ENCODE measurements at regions not wholly inside any gene's neighbourhood (a gene's known extent, or its start where the extent isn't known, plus 50 kb on each side); places are given as distances from the start of the nearest gene placed in this dataset.

DNA sequence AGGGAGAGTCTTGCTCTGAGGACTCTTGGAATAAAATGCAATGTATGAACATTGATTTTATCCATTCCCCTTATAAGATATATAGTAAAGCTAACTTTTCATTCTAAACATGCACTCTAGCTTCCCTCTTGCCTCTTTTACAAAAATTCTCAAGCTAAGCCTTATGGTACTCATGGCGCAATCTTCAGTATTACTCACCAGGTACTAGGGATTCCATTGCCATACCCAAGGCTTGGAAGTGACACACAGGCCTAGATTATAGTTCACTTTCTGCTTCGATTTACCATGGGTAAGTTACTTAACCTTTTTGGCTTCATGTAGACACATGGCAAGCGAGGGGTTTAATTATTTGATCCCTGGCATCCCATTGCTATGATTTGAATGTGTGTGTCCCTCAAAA lies 331.5 kb downstream of the LRIG3 start:
- Histone ChIP-seq H2AFZ (ENCODE audit: low read depth) (no peak overlapping the region), H3K27me3 (ENCODE audit: insufficient read depth) (peaks cover 2% of the 10 kb centered on the region; the same call in 1 of the 2 replicates), H3K9me3 (no peaks in the 10 kb centered on the region), H3K4me2 (no peak overlapping the region), H3K36me3 (replicated peaks in 1 of 2; ENCODE audit: control insufficient read depth in 1 of 2, insufficient read depth in 2 of 2, low read length in 1 of 2) (no peaks in the 10 kb centered on the region), H3K27ac (ENCODE audit: low read depth in 2 of 2, low read length in 1 of 2) (no peak overlapping the region), H4K20me1 (ENCODE audit: insufficient read depth) (no peaks in the 10 kb centered on the region), H3F3A (replicated peaks; ENCODE audit: insufficient read depth) (no peaks in the 10 kb centered on the region), H3K79me2 (ENCODE audit: insufficient read depth) (no peaks in the 10 kb centered on the region), H3K9me2 (no peaks in the 10 kb centered on the region), H3K4me3 (ENCODE audit: low read depth in 2 of 2, low read length in 1 of 2) (no peak overlapping the region), H3K4me1 (ENCODE audit: control insufficient read depth in 1 of 2, insufficient read depth in 2 of 2, low read depth in 1 of 2, low read length in 1 of 2) (no peaks in the 10 kb centered on the region), H3K9ac (no peak overlapping the region)
- no peak for DNase-seq
- ChIA-PET POLR2A (no interaction called here), CTCF (no interaction called here)
- TF ChIP-seq EZH2phosphoT487 (IDR thresholded peaks at IDR 0.05; ENCODE audit: borderline replicate concordance, low read depth) (no peak), CHD2 (IDR thresholded peaks at IDR 0.05; ENCODE audit: low read length, partially characterized antibody) (no peak), POLR2AphosphoS5 (IDR thresholded peaks at IDR 0.05; ENCODE audit: low read depth, low read length) (no peak), MEF2A (IDR thresholded peaks at IDR 0.05; ENCODE audit: borderline replicate concordance, low read depth) (no peak), ELF1 (IDR thresholded peaks at IDR 0.05) (no peak), MXI1 (IDR thresholded peaks at IDR 0.05; ENCODE audit: low read depth, low read length) (no peak)
- TF ChIP-seq, protein P1, sequence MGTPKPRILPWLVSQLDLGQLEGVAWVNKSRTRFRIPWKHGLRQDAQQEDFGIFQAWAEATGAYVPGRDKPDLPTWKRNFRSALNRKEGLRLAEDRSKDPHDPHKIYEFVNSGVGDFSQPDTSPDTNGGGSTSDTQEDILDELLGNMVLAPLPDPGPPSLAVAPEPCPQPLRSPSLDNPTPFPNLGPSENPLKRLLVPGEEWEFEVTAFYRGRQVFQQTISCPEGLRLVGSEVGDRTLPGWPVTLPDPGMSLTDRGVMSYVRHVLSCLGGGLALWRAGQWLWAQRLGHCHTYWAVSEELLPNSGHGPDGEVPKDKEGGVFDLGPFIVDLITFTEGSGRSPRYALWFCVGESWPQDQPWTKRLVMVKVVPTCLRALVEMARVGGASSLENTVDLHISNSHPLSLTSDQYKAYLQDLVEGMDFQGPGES (IDR thresholded peaks at IDR 0.05; ENCODE audit: low read depth, low read length) = no peak
- TF ChIP-seq, protein P2, sequence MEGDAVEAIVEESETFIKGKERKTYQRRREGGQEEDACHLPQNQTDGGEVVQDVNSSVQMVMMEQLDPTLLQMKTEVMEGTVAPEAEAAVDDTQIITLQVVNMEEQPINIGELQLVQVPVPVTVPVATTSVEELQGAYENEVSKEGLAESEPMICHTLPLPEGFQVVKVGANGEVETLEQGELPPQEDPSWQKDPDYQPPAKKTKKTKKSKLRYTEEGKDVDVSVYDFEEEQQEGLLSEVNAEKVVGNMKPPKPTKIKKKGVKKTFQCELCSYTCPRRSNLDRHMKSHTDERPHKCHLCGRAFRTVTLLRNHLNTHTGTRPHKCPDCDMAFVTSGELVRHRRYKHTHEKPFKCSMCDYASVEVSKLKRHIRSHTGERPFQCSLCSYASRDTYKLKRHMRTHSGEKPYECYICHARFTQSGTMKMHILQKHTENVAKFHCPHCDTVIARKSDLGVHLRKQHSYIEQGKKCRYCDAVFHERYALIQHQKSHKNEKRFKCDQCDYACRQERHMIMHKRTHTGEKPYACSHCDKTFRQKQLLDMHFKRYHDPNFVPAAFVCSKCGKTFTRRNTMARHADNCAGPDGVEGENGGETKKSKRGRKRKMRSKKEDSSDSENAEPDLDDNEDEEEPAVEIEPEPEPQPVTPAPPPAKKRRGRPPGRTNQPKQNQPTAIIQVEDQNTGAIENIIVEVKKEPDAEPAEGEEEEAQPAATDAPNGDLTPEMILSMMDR (IDR thresholded peaks at IDR 0.05) = no peak
- 19% methylated on average over 3 of the region's 3 CpGs for WGBS (ENCODE audit: low lambda C conversion rate)

DNA sequence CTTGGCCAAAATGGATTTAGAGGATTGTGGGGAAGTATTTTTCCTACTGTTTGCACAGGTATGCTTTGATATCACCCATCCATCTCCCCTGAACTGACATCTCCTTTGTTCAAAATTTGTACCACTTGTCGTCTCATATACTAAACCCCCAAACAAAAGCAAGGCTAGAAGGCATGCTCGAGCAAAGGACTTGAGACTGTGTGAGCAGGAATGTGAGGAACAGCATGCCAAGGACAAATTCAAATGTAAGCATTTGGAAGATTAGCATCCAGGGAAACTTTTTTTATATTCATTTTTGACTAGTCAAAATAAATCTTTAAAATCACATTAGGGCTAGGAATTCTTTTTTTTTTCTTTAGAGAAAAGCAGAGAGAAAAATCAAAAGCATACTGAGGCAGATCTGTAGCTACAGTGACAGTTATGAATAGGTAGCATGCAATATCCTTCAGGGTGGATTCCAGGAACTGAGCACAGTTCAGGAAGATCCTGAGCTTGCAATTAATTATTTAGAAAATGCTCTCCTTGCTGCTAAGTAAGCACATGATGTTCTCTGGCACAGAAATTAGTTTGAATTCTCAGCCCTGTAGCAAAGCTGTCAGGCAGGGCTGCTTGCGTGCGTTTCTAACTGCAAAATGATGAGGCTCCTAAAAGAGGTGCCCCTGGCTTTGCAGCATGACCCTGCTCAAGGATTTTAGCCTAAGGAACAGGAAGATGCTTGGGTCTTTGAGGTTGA lies 327.7 kb downstream of the LRIG3 start:
- Histone ChIP-seq H3K4me1 (ENCODE audit: control insufficient read depth in 1 of 2, insufficient read depth in 2 of 2, low read depth in 1 of 2, low read length in 1 of 2) (no peaks in the 10 kb centered on the region), H3K36me3 (replicated peaks in 1 of 2; ENCODE audit: control insufficient read depth in 1 of 2, insufficient read depth in 2 of 2, low read length in 1 of 2) (no peaks in the 10 kb centered on the region), H3K9me3 (no peaks in the 10 kb centered on the region), H4K20me1 (ENCODE audit: insufficient read depth) (no peaks in the 10 kb centered on the region), H2AFZ (ENCODE audit: low read depth) (no peak overlapping the region), H3K9ac (no peak overlapping the region), H3F3A (replicated peaks; ENCODE audit: insufficient read depth) (no peaks in the 10 kb centered on the region), H3K4me3 (ENCODE audit: low read depth in 2 of 2, low read length in 1 of 2) (no peak overlapping the region), H3K4me2 (no peak overlapping the region), H3K79me2 (ENCODE audit: insufficient read depth) (no peaks in the 10 kb centered on the region), H3K9me2 (no peaks in the 10 kb centered on the region), H3K27me3 (ENCODE audit: insufficient read depth) (no peaks in the 10 kb centered on the region; the same call in 1 of the 2 replicates), H3K27ac (ENCODE audit: low read depth in 2 of 2, low read length in 1 of 2) (no peak overlapping the region)
- no peak for DNase-seq
- ChIA-PET CTCF (no interaction called here), POLR2A (no interaction called here)
- TF ChIP-seq FOXM1 (IDR thresholded peaks at IDR 0.05; ENCODE audit: low read depth) (no peak), ELF1 (IDR thresholded peaks at IDR 0.05) (no peak), FOSL2 (IDR thresholded peaks at IDR 0.05; ENCODE audit: borderline replicate concordance, low read depth) (no peak), NFIC (IDR thresholded peaks at IDR 0.05; ENCODE audit: borderline replicate concordance) (no peak), RXRA (IDR thresholded peaks at IDR 0.05; ENCODE audit: borderline replicate concordance, low read depth) (no peak), EZH2phosphoT487 (IDR thresholded peaks at IDR 0.05; ENCODE audit: borderline replicate concordance, low read depth) (no peak), FOXJ3 (CRISPR knock-in tag; IDR thresholded peaks at IDR 0.05) (no peak), SIN3A (IDR thresholded peaks at IDR 0.05; ENCODE audit: borderline replicate concordance, low read depth, low read length) (no peak), MEF2A (IDR thresholded peaks at IDR 0.05; ENCODE audit: borderline replicate concordance, low read depth) (no peak), GABPA (IDR thresholded peaks at IDR 0.05; ENCODE audit: low read depth) (no peak), JUND (IDR thresholded peaks at IDR 0.05) (no peak), RFX5 (IDR thresholded peaks at IDR 0.05; ENCODE audit: low read length) (no peak), CHD2 (IDR thresholded peaks at IDR 0.05; ENCODE audit: low read length, partially characterized antibody) (no peak), POLR2AphosphoS5 (IDR thresholded peaks at IDR 0.05; ENCODE audit: low read depth, low read length) (no peak), MXI1 (IDR thresholded peaks at IDR 0.05; ENCODE audit: low read depth, low read length) (no peak), TAF1 (IDR thresholded peaks at IDR 0.05; ENCODE audit: borderline replicate concordance, low read depth, low read length) (no peak)
- TF ChIP-seq, protein P3, sequence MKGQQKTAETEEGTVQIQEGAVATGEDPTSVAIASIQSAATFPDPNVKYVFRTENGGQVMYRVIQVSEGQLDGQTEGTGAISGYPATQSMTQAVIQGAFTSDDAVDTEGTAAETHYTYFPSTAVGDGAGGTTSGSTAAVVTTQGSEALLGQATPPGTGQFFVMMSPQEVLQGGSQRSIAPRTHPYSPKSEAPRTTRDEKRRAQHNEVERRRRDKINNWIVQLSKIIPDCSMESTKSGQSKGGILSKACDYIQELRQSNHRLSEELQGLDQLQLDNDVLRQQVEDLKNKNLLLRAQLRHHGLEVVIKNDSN (IDR thresholded peaks at IDR 0.05; ENCODE audit: borderline replicate concordance, low read depth) = no peak
- TF ChIP-seq, protein P4, sequence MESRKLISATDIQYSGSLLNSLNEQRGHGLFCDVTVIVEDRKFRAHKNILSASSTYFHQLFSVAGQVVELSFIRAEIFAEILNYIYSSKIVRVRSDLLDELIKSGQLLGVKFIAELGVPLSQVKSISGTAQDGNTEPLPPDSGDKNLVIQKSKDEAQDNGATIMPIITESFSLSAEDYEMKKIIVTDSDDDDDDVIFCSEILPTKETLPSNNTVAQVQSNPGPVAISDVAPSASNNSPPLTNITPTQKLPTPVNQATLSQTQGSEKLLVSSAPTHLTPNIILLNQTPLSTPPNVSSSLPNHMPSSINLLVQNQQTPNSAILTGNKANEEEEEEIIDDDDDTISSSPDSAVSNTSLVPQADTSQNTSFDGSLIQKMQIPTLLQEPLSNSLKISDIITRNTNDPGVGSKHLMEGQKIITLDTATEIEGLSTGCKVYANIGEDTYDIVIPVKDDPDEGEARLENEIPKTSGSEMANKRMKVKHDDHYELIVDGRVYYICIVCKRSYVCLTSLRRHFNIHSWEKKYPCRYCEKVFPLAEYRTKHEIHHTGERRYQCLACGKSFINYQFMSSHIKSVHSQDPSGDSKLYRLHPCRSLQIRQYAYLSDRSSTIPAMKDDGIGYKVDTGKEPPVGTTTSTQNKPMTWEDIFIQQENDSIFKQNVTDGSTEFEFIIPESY (IDR thresholded peaks at IDR 0.05; ENCODE audit: borderline replicate concordance, low read depth) = no peak
- WGBS (ENCODE audit: low lambda C conversion rate) = 19% methylated on average over 4 of the region's 4 CpGs
